ENCODE measurements at regions not wholly inside any gene's neighbourhood (a gene's known extent, or its start where the extent isn't known, plus 50 kb on each side); places are given as distances from the start of the nearest gene placed in this dataset.
"Not testable (repeated sequence)": the region's sequence is repeated elsewhere in the genome, so short reads cannot be mapped to it uniquely, and the experiment has no call there.

GRCh38 chr12:82603647-82604046, 83.1 kb upstream of the TMTC2 start:
- not testable (repeated sequence) for TF ChIP-seq CTCF, EZH2 (IDR thresholded peaks at IDR 0.05)
